Activated B cell treated with CpG ODN at 0.5 μM for 24 hours (primary cell): ENCODE measurements at regions not wholly inside any gene's neighbourhood (a gene's known extent, or its start where the extent isn't known, plus 50 kb on each side); places are given as distances from the start of the nearest gene placed in this dataset.

ENCODE experiments used
- ATAC-seq: fragments of 200-7000 bp; cut with Tn5 transposase; one replicate; pipeline ENCODE4 v1.10.0; 2021; ENCODE audit warnings: low read depth, mild to moderate bottlenecking, moderate library complexity
- CTCF ChIA-PET: fragments of 350-600 bp; sonication (Branson Sonifier 250); formaldehyde crosslinking; loops from one replicate; lab custom pipeline; 2021; ENCODE audit warnings: antibody characterized with exemption; lab: Charles Lee
- POLR2A ChIA-PET: fragments of 350-600 bp; sonication (Branson Sonifier 250); formaldehyde crosslinking; loops from one replicate; lab custom pipeline; 2021; ENCODE audit warnings: antibody characterized with exemption; lab: Charles Lee
- DNase-seq: peaks from one replicate; pipeline ENCODE4 v3.0.0; 2022
- H3K27ac Mint-ChIP-seq: one replicate; pipeline ENCODE4 v1.8.0; 2020; ENCODE audit warnings: mixed read lengths
- H3K27me3 Mint-ChIP-seq: one replicate; pipeline ENCODE4 v1.8.0; 2021; ENCODE audit warnings: mixed read lengths
- H3K36me3 Mint-ChIP-seq: one replicate; pipeline ENCODE4 v1.8.0; 2021; ENCODE audit warnings: low read depth, mixed read lengths
- H3K4me1 Mint-ChIP-seq: one replicate; pipeline ENCODE4 v1.8.0; 2021; ENCODE audit warnings: mixed read lengths
- H3K4me3 Mint-ChIP-seq: one replicate; pipeline ENCODE4 v1.8.0; 2020; ENCODE audit warnings: mild to moderate bottlenecking, mixed read lengths
- H3K9me3 Mint-ChIP-seq: one replicate; pipeline ENCODE4 v1.8.0; 2020; ENCODE audit warnings: mixed read lengths
- intact Hi-C: fragments of 100-400 bp; cut with micrococcal nuclease; formaldehyde crosslinking; loops from one replicate; pipeline ENCODE4 v1.15.1; 2024
- TF ChIP-seq, protein P1 (sequence below): fragments of 200-600 bp; IDR thresholded peaks from one replicate; pipeline ENCODE4 v1.8.0; 2022; ENCODE audit warnings: antibody characterized with exemption, mild to moderate bottlenecking

- TF ChIP-seq, protein P1, sequence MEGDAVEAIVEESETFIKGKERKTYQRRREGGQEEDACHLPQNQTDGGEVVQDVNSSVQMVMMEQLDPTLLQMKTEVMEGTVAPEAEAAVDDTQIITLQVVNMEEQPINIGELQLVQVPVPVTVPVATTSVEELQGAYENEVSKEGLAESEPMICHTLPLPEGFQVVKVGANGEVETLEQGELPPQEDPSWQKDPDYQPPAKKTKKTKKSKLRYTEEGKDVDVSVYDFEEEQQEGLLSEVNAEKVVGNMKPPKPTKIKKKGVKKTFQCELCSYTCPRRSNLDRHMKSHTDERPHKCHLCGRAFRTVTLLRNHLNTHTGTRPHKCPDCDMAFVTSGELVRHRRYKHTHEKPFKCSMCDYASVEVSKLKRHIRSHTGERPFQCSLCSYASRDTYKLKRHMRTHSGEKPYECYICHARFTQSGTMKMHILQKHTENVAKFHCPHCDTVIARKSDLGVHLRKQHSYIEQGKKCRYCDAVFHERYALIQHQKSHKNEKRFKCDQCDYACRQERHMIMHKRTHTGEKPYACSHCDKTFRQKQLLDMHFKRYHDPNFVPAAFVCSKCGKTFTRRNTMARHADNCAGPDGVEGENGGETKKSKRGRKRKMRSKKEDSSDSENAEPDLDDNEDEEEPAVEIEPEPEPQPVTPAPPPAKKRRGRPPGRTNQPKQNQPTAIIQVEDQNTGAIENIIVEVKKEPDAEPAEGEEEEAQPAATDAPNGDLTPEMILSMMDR, result no peak
- ChIA-PET POLR2A (interaction anchor here (0.6 to 13.0 kb wide), 7 partner anchors 9 to 55 kb away, joined by 3 to 344 read pairs (median 9); partner anchors contain the start of gene ZFP36L2), CTCF (interaction anchor here (0.9 to 6.1 kb wide), 3 partner anchors 41 to 60 kb away, joined by 5 to 37 read pairs (median 32); partner anchors contain the start of gene ZFP36L2)
- Mint-ChIP-seq H3K36me3 (no peaks in the 10 kb centered on the region), H3K4me1 (peaks cover 70% of the 10 kb centered on the region), H3K4me3 (no peak overlapping the region), H3K27ac (peak overlapping the region; percentile 98), H3K27me3 (no peaks in the 10 kb centered on the region), H3K9me3 (no peaks in the 10 kb centered on the region)
- intact Hi-C loops, result loop anchor here (2.0 kb wide), 1 partner anchor 61 kb away; no protein-coding TSS in a partner anchor
- DNase-seq (no peak), ATAC-seq (no peak)
Observed at GRCh38 chr2:43168016-43168369, 58.4 kb downstream of the ZFP36L2 start.

DNA sequence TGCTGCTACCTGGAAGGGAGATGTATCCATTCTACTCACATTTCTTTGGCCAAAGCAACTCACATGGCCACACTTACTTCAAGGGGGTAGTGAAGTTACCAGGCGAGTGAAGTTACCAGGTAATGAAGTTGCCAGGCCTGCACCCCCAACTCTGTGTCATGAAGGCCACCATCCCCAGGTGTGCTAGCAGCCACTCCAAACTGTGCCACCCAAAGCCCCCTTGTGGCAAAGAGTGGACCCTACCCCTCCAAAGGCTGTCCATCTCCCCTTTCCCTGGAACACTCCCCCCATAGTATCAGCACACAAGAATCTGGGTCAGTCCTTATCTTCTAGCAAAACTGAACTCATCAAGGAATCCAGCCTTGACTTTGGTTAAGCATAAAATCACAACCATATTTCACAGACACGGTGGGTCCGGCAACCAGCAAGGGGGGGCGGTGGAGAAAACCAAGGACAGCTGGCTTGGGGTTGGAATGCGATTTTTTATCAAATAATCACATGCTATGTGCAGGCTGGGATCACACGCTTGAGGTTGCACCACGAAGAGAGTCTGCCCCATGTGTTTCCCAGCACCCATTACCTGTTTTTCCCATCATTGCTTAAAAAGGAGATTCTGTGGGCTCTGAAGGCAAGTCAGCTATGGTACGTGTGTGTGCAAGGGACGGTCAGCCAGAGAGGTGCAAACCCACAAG, 60.9 kb downstream of the ZFP36L2 start:
- TF ChIP-seq, protein P1, result no peak
- DNase-seq (no peak), ATAC-seq (no peak)
- intact Hi-C loops, result no loop called here
- H3K4me3 Mint-ChIP-seq, result no peak overlapping the region
- CTCF ChIA-PET, result interaction anchor here (0.6 kb wide), 1 partner anchor 64 kb away, joined by 5 read pairs; no protein-coding TSS in a partner anchor
- H3K9me3 Mint-ChIP-seq, result no peaks in the 10 kb centered on the region
- POLR2A ChIA-PET, result interaction anchor here (0.6 kb wide), 1 partner anchor 170 kb away, joined by 3 read pairs; no protein-coding TSS in a partner anchor
- no peak overlapping the region for H3K27ac Mint-ChIP-seq
- H3K4me1 Mint-ChIP-seq, result peaks cover 60% of the 10 kb centered on the region
- no peaks in the 10 kb centered on the region for H3K36me3 Mint-ChIP-seq
- no peaks in the 10 kb centered on the region for H3K27me3 Mint-ChIP-seq

GRCh38 chr2:43164686-43165085, 61.7 kb downstream of the ZFP36L2 start:
- POLR2A ChIA-PET, result no interaction called here
- ATAC-seq, result no peak

DNA sequence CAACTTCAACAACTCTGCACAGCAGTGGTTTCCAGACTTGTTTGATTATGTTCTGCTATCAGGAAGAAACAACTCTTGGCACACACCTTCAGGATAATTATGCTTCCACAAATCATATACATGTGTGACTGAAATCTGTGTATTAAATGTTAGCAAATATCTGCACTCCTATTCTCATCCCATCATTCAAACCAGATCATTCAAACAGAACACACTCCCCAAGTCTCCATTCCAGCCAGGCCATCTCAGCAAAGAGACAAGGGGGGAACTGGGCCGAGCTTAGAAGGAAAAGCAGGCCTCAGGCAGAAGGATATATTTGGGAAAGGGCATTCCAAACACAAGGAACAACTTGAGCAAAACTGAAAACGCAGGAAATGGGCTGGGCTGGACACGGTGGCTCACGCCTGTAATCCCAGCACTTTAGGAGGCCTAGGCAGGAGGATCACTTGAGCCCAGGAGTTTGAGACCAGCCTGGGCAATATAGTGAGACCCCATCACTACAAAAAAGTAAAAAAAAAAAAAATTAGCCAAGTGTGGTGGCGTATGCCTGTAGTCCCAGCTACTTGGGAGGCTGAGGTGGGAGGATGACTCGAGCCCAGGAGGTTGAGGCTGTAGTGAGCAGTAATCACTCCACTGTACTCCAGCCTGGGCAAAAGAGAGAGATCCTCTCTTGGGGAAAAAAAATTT, 62.7 kb downstream of the ZFP36L2 start:
- no peaks in the 10 kb centered on the region for H3K9me3 Mint-ChIP-seq
- H3K36me3 Mint-ChIP-seq, result no peaks in the 10 kb centered on the region
- intact Hi-C loops, result no loop called here
- peaks cover 59% of the 10 kb centered on the region for H3K4me1 Mint-ChIP-seq
- TF ChIP-seq, protein P1, result no peak
- H3K4me3 Mint-ChIP-seq, result no peak overlapping the region
- ATAC-seq (no peak), DNase-seq (no peak)
- H3K27me3 Mint-ChIP-seq, result no peaks in the 10 kb centered on the region
- H3K27ac Mint-ChIP-seq, result no peak overlapping the region
- ChIA-PET CTCF (interaction anchor here (1.2 kb wide), 1 partner anchor 66 kb away, joined by 3 read pairs; no protein-coding TSS in a partner anchor), POLR2A (interaction anchor here (1.0 to 1.6 kb wide), 4 partner anchors 11 to 55 kb away, joined by 3 to 5 read pairs (median 5); no protein-coding TSS in a partner anchor)

More at GRCh38 chr2:43164686-43165085, 61.7 kb downstream of the ZFP36L2 start:
- DNase-seq, result no peak
- intact Hi-C loops, result no loop called here
- Mint-ChIP-seq H3K27me3 (no peaks in the 10 kb centered on the region), H3K36me3 (no peaks in the 10 kb centered on the region), H3K4me1 (peaks cover 59% of the 10 kb centered on the region), H3K27ac (no peak overlapping the region), H3K9me3 (no peaks in the 10 kb centered on the region), H3K4me3 (no peak overlapping the region)
- CTCF ChIA-PET, result interaction anchor here (1.2 kb wide), 1 partner anchor 65 kb away, joined by 3 read pairs; no protein-coding TSS in a partner anchor
- TF ChIP-seq, protein P1, result no peak

DNA sequence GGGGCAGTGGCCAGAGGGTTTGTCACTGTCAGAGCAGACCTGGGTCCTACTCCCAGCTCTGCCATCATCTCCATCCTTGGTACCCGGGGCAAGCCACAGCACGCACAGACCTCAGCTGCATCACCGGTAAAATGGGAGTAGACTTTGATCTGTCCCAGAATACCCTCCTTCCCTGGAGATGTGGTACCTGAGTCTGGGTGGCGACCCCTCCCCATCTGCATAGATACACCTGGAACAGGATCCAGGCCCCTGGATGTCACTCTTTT, 64.0 kb downstream of the ZFP36L2 start:
- Mint-ChIP-seq H3K27me3 (no peaks in the 10 kb centered on the region), H3K4me1 (peaks cover 58% of the 10 kb centered on the region), H3K9me3 (no peaks in the 10 kb centered on the region), H3K27ac (no peak overlapping the region), H3K4me3 (no peak overlapping the region), H3K36me3 (no peaks in the 10 kb centered on the region)
- intact Hi-C loops, result no loop called here
- TF ChIP-seq, protein P1, result no peak
- ATAC-seq, result no peak
- ChIA-PET CTCF (no interaction called here), POLR2A (interaction anchor here (0.9 to 1.6 kb wide), 3 partner anchors 12 to 56 kb away, joined by 3 to 5 read pairs (median 5); no protein-coding TSS in a partner anchor)
- no peak for DNase-seq
